ENCODE measurements at regions not wholly inside any gene's neighbourhood (a gene's known extent, or its start where the extent isn't known, plus 50 kb on each side); places are given as distances from the start of the nearest gene placed in this dataset.

- TF ChIP-seq ZNF37A (tag by site-specific recombination; IDR thresholded peaks at IDR 0.05) (no peak), ZNF155 (tag by site-specific recombination; IDR thresholded peaks at IDR 0.05) (no peak), ZNF157 (tag by site-specific recombination; IDR thresholded peaks at IDR 0.05) (no peak), ZNF121 (tag by site-specific recombination; IDR thresholded peaks at IDR 0.05) (no peak), SCRT1 (tag by site-specific recombination; IDR thresholded peaks at IDR 0.05; ENCODE audit: borderline replicate concordance) (no peak), ZNF221 (tag by site-specific recombination; IDR thresholded peaks at IDR 0.05; ENCODE audit: borderline replicate concordance) (no peak)
- Histone ChIP-seq H3K36me3 (ENCODE audit: control insufficient read depth in 2 of 2, insufficient read depth in 1 of 2, low read length in 2 of 2) (no peaks in the 10 kb centered on the region), H3K9me3 (ENCODE audit: control insufficient read depth, insufficient read depth, low read depth, low read length) (no peaks in the 10 kb centered on the region), H3K27ac (ENCODE audit: extremely low read depth, low read depth, low read length) (no peak overlapping the region), H3K4me1 (ENCODE audit: control insufficient read depth, insufficient read depth, low read length) (no peaks in the 10 kb centered on the region), H3K4me3 (ENCODE audit: low read depth, low read length) (no peak overlapping the region)
- POLR2A ChIA-PET, result no interaction called here
- CTCF ChIA-PET, result no interaction called here
These were observed 714.0 kb downstream of the DIAPH3 start for GRCh38 chr13:59449750-59450149.

- Histone ChIP-seq H3K9me3 (ENCODE audit: control insufficient read depth, insufficient read depth, low read depth, low read length) (no peaks in the 10 kb centered on the region), H3K27ac (ENCODE audit: extremely low read depth, low read depth, low read length) (no peak overlapping the region), H3K36me3 (ENCODE audit: control insufficient read depth in 2 of 2, insufficient read depth in 1 of 2, low read length in 2 of 2) (no peaks in the 10 kb centered on the region), H3K4me3 (ENCODE audit: low read depth, low read length) (no peak overlapping the region), H3K4me1 (ENCODE audit: control insufficient read depth, insufficient read depth, low read length) (no peaks in the 10 kb centered on the region)
- TF ChIP-seq ZSCAN16 (tag by site-specific recombination; IDR thresholded peaks at IDR 0.05) (no peak), PBX3 (CRISPR knock-in tag; IDR thresholded peaks at IDR 0.05) (no peak), ZNF248 (tag by site-specific recombination; IDR thresholded peaks at IDR 0.05) (no peak), ZNF18 (tag by site-specific recombination; IDR thresholded peaks at IDR 0.05) (no peak), ZBTB26 (tag by site-specific recombination; optimal IDR thresholded peaks at IDR 0.05) (no peak), ZNF433 (tag by site-specific recombination; IDR thresholded peaks at IDR 0.05; ENCODE audit: low read depth) (no peak), ZNF561 (tag by site-specific recombination; IDR thresholded peaks at IDR 0.05; ENCODE audit: borderline replicate concordance) (no peak), ZNF621 (tag by site-specific recombination; IDR thresholded peaks at IDR 0.05) (no peak), TSHZ1 (tag by site-specific recombination; IDR thresholded peaks at IDR 0.05; ENCODE audit: borderline replicate concordance) (no peak), ZNF488 (tag by site-specific recombination; IDR thresholded peaks at IDR 0.05) (no peak), ZNF639 (tag by site-specific recombination; IDR thresholded peaks at IDR 0.05) (no peak), ZNF747 (tag by site-specific recombination; IDR thresholded peaks at IDR 0.05) (no peak), ZFP37 (tag by site-specific recombination; IDR thresholded peaks at IDR 0.05) (no peak), HOXD13 (CRISPR knock-in tag; IDR thresholded peaks at IDR 0.05; ENCODE audit: borderline replicate concordance) (no peak)
- POLR2A ChIA-PET, result no interaction called here
- CTCF ChIA-PET, result no interaction called here
These were observed 713.5 kb downstream of the DIAPH3 start for GRCh38 chr13:59450229-59450628.

Measured in HEK293 (cell line).